DND-41 (cell line): ENCODE measurements at regions not wholly inside any gene's neighbourhood (a gene's known extent, or its start where the extent isn't known, plus 50 kb on each side); places are given as distances from the start of the nearest gene placed in this dataset.

Experiments
- ATAC-seq: fragments of 200-7000 bp; cut with Tn5 transposase; 3 replicates; pipeline ENCODE4 v1.9.1; 2021; ENCODE audit warnings: low read depth; ENCODE audit not compliant: insufficient read depth
- DNase-seq: peaks from one replicate; pipeline ENCODE4 v3.0.0-alpha.2; 2020
- H2AFZ ChIP-seq: 2 replicates; pipeline ENCODE4 v1.6.0; 2012; ENCODE audit warnings: low read depth, low read length
- H3K27ac ChIP-seq: 2 replicates; pipeline ENCODE4 v1.5.1; 2012; ENCODE audit warnings: low read length, inconsistent platforms
- H3K27me3 ChIP-seq: fragments of 200-600 bp; sonication (generic); 2 replicates; pipeline ENCODE4 v1.6.0; 2012; ENCODE audit warnings: low read length, mild to moderate bottlenecking, inconsistent platforms; ENCODE audit not compliant: insufficient read depth, poor library complexity
- H3K36me3 ChIP-seq: 2 replicates; pipeline ENCODE4 v1.5.1; 2012; ENCODE audit warnings: low read length, inconsistent platforms; ENCODE audit not compliant: insufficient read depth
- H3K4me1 ChIP-seq: 2 replicates; pipeline ENCODE4 v1.5.1; 2012; ENCODE audit warnings: mild to moderate bottlenecking, low read length; ENCODE audit not compliant: insufficient read depth
- H3K4me2 ChIP-seq: 2 replicates; pipeline ENCODE4 v1.6.0; 2012; ENCODE audit warnings: mild to moderate bottlenecking, moderate library complexity, low read length, inconsistent platforms; ENCODE audit not compliant: insufficient read depth
- H3K4me3 ChIP-seq, 2 experiments: fragments of 200-600 bp in 1 of 2; shearing (Covaris generic) in 1 of 2; 2 replicates each; pipeline ENCODE4 v1.5.1; 2012 to 2016; ENCODE audit warnings: inconsistent platforms in 2 of 2, low read length in 2 of 2, mild to moderate bottlenecking in 2 of 2, low read depth in 1 of 2, moderate library complexity in 1 of 2
- H3K79me2 ChIP-seq: 2 replicates; pipeline ENCODE4 v1.6.0; 2012; ENCODE audit warnings: low read length, inconsistent platforms; ENCODE audit not compliant: insufficient read depth
- H3K9ac ChIP-seq: 2 replicates; pipeline ENCODE4 v1.6.0; 2012; ENCODE audit warnings: low read depth, mild to moderate bottlenecking, inconsistent platforms, low read length, moderate library complexity
- H3K9me3 ChIP-seq: 2 replicates; pipeline ENCODE4 v1.5.1; 2012; ENCODE audit warnings: low read length, moderate library complexity, mild to moderate bottlenecking, inconsistent platforms; ENCODE audit not compliant: insufficient read depth, severe bottlenecking
- H4K20me1 ChIP-seq: 2 replicates; pipeline ENCODE4 v1.6.0; 2012; ENCODE audit warnings: low read length; ENCODE audit not compliant: insufficient read depth
- CTCF ChIP-seq: IDR thresholded peaks from 2 replicates; pipeline ENCODE4 v1.5.1; 2012; ENCODE audit warnings: borderline replicate concordance, low read length, moderate library complexity, mild to moderate bottlenecking; ENCODE audit not compliant: poor library complexity, severe bottlenecking; ENCODE audit errors: extremely low read depth
- EZH2 ChIP-seq: IDR thresholded peaks from 3 replicates; pipeline ENCODE4 v1.6.1; 2012; ENCODE audit warnings: borderline replicate concordance, low read depth, mild to moderate bottlenecking, moderate library complexity, low read length, inconsistent platforms; ENCODE audit not compliant: severe bottlenecking

- TF ChIP-seq CTCF (no peak), EZH2 (no peak)
- DNase-seq (no peak), ATAC-seq (no peak)
- no peak overlapping the region for H3K9ac ChIP-seq
- no peak overlapping the region for H3K4me2 ChIP-seq
- no peaks in the 10 kb centered on the region for H3K4me1 ChIP-seq
- H3K27me3 ChIP-seq, result no peaks in the 10 kb centered on the region
- no peak overlapping the region for H3K4me3 ChIP-seq
- no peak overlapping the region for H2AFZ ChIP-seq
- no peaks in the 10 kb centered on the region for H4K20me1 ChIP-seq
- no peak overlapping the region for H3K27ac ChIP-seq
- no peaks in the 10 kb centered on the region for H3K9me3 ChIP-seq
- no peaks in the 10 kb centered on the region for H3K79me2 ChIP-seq
- H3K36me3 ChIP-seq, result no peaks in the 10 kb centered on the region
Measured at GRCh38 chr10:26381986-26382385, 56.2 kb upstream of the APBB1IP start.

- no peaks in the 10 kb centered on the region for H3K27me3 ChIP-seq
- no peak overlapping the region for H2AFZ ChIP-seq
- DNase-seq (no peak), ATAC-seq (no peak)
- no peaks in the 10 kb centered on the region for H3K36me3 ChIP-seq
- H3K4me1 ChIP-seq, result no peaks in the 10 kb centered on the region
- peaks cover 3% of the 10 kb centered on the region for H3K9me3 ChIP-seq
- no peak overlapping the region for H3K4me2 ChIP-seq
- no peak overlapping the region for H3K9ac ChIP-seq
- no peak for TF ChIP-seq CTCF
- no peak for TF ChIP-seq EZH2
- H3K4me3 ChIP-seq, result no peak overlapping the region
- H3K79me2 ChIP-seq, result no peaks in the 10 kb centered on the region
- H4K20me1 ChIP-seq, result no peaks in the 10 kb centered on the region
- H3K27ac ChIP-seq, result no peak overlapping the region
Measured at GRCh38 chr10:26384600-26384999, 53.5 kb upstream of the APBB1IP start.

- Histone ChIP-seq H3K4me2 (no peak overlapping the region), H3K79me2 (no peaks in the 10 kb centered on the region), H3K27ac (no peak overlapping the region), H3K4me1 (no peaks in the 10 kb centered on the region), H3K9me3 (peaks cover 7% of the 10 kb centered on the region), H3K9ac (no peak overlapping the region), H4K20me1 (no peaks in the 10 kb centered on the region), H3K4me3 (no peak overlapping the region), H3K27me3 (no peaks in the 10 kb centered on the region), H2AFZ (no peak overlapping the region), H3K36me3 (no peaks in the 10 kb centered on the region)
- TF ChIP-seq CTCF, result no peak
- TF ChIP-seq EZH2, result no peak
- ATAC-seq, result no peak
- no peak for DNase-seq
Measured at GRCh38 chr10:26385443-26385842, 52.7 kb upstream of the APBB1IP start.

- H4K20me1 ChIP-seq, result no peaks in the 10 kb centered on the region
- H2AFZ ChIP-seq, result no peak overlapping the region
- ATAC-seq, result no peak
- H3K4me1 ChIP-seq, result no peaks in the 10 kb centered on the region
- H3K4me3 ChIP-seq, result no peak overlapping the region
- no peaks in the 10 kb centered on the region for H3K79me2 ChIP-seq
- H3K9me3 ChIP-seq, result peaks cover 7% of the 10 kb centered on the region
- no peak overlapping the region for H3K9ac ChIP-seq
- H3K4me2 ChIP-seq, result no peak overlapping the region
- no peak overlapping the region for H3K27ac ChIP-seq
- H3K36me3 ChIP-seq, result no peaks in the 10 kb centered on the region
- H3K27me3 ChIP-seq, result no peaks in the 10 kb centered on the region
- no peak for TF ChIP-seq CTCF
- no peak for TF ChIP-seq EZH2
- DNase-seq, result no peak
Measured at GRCh38 chr10:26386781-26387180, 51.4 kb upstream of the APBB1IP start.
